ENCODE measurements at regions not wholly inside any gene's neighbourhood (a gene's known extent, or its start where the extent isn't known, plus 50 kb on each side); places are given as distances from the start of the nearest gene placed in this dataset.

- TF ChIP-seq CTCF (IDR thresholded peaks at IDR 0.05; ENCODE audit: control extremely low read depth in 1 of 3, insufficient read depth in 1 of 3, low read depth in 1 of 3, low read length in 3 of 3) (no peak), EGR1 (IDR thresholded peaks at IDR 0.05; ENCODE audit: borderline replicate concordance, low read depth, low read length) (no peak), HDAC2 (IDR thresholded peaks at IDR 0.05; ENCODE audit: borderline replicate concordance in 1 of 2, low read depth in 2 of 2, low read length in 2 of 2) (no peak), ATF3 (IDR thresholded peaks at IDR 0.05; ENCODE audit: insufficient read depth, low read depth, low read length) (no peak), ZNF274 (IDR thresholded peaks at IDR 0.05; ENCODE audit: borderline replicate concordance, extremely low read depth, low read length) (no peak), KDM4A (IDR thresholded peaks at IDR 0.05; ENCODE audit: low read depth, low read length, severe bottlenecking) (no peak), SUZ12 (IDR thresholded peaks at IDR 0.05; ENCODE audit: low read length) (no peak)
Observed at GRCh38 chr2:105607920-105608504, 136.7 kb upstream of the NCK2 start.
